VCaP (cell line): ENCODE measurements at regions not wholly inside any gene's neighbourhood (a gene's known extent, or its start where the extent isn't known, plus 50 kb on each side); places are given as distances from the start of the nearest gene placed in this dataset.

ENCODE experiments used
- H3K27ac ChIP-seq: fragments of 450-650 bp; 2 replicates; pipeline ENCODE4 v1.5.1; 2017
- TF ChIP-seq, protein P1 (sequence below): fragments of 450-650 bp; conservative IDR thresholded peaks from 2 replicates; pipeline ENCODE4 v1.5.1; 2017; ENCODE audit warnings: mild to moderate bottlenecking, moderate library complexity

DNA sequence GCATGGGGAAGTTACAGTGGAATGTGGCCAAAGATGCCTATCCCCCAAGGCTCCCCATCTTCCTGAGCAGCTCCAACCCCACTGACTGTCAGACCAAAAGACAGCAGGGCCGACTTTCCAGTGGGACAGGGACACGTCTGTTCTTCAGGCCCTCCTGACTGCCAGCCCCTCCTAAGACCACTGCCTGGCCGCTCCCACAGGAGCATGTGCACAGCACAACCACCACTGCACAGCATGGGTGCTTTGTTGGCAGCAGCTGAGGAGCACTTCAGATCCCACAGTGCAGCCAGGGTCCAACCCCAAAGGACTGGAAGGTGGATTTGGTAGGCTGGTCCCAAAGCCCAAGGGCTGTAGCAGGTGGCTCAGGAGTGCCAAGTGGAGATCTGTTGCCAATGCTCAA, 648.3 kb upstream of the BRINP3 start:
- TF ChIP-seq, protein P1, sequence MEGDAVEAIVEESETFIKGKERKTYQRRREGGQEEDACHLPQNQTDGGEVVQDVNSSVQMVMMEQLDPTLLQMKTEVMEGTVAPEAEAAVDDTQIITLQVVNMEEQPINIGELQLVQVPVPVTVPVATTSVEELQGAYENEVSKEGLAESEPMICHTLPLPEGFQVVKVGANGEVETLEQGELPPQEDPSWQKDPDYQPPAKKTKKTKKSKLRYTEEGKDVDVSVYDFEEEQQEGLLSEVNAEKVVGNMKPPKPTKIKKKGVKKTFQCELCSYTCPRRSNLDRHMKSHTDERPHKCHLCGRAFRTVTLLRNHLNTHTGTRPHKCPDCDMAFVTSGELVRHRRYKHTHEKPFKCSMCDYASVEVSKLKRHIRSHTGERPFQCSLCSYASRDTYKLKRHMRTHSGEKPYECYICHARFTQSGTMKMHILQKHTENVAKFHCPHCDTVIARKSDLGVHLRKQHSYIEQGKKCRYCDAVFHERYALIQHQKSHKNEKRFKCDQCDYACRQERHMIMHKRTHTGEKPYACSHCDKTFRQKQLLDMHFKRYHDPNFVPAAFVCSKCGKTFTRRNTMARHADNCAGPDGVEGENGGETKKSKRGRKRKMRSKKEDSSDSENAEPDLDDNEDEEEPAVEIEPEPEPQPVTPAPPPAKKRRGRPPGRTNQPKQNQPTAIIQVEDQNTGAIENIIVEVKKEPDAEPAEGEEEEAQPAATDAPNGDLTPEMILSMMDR = no peak
- no peak overlapping the region for H3K27ac ChIP-seq

DNA sequence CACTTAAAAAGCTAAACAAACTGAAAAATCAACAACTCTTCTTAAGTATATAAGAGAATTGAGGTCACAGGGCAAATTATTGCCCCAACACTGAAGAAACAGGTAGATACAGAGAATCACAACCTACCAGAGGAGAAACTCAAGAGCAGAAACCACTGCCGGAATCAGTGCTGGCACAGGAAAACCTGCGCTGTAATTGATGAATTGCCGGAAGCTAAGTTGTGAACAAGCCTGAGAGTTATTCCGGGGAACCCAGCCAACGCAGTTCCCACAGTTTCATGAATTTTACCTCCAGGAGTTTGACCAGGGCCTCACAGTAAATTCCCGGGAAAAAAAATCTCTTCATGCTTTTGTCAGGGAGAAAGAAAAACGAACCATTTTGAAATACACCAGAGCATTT, 657.1 kb upstream of the BRINP3 start:
- H3K27ac ChIP-seq = no peak overlapping the region
- TF ChIP-seq, protein P1 = no peak

DNA sequence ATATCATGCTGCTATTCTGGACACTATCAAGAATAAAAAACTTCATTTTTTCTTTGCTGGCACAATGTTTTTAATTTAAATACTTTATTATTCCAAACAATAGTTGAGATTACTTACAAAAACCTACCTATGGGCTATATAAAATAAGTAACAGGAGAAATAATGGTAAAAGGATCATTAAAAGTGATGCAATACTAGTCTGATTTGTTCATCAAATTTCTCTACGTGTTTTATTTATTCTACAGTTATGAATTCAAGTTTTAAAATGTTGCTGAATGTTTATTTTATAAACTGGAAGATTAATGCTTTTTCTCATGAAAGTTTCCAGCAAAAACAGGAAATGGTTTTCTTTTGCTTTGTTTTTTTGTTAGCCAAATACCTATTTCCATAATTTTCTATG, 662.4 kb upstream of the BRINP3 start:
- no peak overlapping the region for H3K27ac ChIP-seq
- TF ChIP-seq, protein P1 = no peak

DNA sequence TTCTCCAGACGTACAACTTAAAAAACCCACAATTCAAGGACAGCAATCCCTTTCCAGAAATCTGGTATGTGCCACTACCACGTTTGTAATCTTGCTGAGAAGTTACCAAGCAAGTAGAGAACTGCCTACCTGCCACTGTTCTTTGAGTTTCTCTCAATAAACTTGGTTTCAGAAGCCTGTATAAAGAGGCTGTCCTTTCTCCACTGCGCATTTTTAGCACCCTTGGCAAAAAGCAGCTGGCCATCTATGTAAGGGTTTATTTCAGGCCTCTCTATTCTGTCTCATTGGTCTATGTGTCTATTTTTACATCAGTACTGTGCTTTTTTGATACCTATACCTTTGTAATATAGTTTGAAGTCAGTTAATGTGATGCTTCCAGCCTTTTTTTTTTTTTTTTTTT, 665.1 kb upstream of the BRINP3 start:
- TF ChIP-seq, protein P1 = no peak
- H3K27ac ChIP-seq = no peak overlapping the region

DNA sequence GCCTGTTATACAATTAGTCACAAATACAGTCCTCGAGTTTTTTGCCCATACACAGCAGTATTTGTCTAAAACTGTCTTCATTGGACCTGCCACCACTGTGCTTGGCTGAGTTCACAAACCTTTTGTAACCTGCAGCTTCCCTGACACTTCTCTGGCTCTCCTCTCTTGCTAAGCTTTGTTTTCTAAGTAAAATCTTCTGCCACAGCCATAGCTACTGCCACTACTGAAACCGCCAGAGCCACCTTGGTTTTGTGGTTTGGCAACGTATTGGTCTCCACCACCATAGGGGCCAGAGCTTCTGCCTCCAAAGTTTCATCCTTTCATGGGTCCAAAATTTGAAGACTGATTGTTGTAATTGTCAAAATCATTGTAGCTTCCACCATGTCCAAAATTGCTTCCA, 668.2 kb upstream of the BRINP3 start:
- TF ChIP-seq, protein P1 = no peak
- no peak overlapping the region for H3K27ac ChIP-seq

DNA sequence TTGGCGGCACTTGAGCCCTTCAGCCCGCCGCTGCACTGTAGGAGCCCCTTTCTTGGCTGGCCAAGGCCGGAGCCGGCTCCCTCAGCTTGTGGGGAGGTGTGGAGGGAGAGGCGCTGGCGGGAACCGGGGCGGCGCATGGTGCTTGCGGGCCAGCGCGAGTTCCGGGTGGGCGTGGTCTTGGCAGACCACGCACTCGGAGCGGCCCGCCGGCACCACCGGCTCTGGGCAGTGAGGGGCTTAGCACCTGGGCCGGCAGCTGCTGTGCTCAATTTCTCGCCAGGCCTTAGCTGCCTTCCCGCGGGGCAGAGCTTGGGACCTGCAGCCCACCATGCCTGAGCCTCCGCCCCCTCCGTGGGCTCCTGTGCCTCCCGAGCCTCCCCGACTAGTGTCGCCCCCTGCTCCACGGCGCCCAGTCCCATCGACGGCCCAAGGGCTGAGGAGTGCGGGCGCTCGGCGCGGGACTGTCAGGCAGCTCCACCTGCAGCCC, 673.7 kb upstream of the BRINP3 start:
- H3K27ac ChIP-seq = no peak overlapping the region
- TF ChIP-seq, protein P1 = no peak

DNA sequence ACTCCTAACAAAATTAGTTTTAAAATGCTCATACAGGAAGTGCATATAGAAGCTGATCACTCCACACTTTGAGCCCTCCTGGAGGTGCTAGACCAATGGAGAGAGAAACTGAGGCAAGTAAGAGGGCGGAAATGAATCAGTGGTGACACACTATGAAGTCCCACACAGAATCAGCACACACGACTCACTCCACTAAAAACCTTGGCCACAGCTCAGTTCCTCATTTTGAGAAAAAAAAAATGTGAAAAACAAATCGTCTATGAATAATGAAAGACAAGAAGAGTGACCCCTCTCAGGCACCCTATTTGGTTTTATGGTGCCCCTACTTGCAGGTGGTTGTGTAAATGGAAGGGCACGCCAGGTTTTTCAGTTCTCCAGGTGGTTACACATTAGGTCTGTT, 675.1 kb upstream of the BRINP3 start:
- TF ChIP-seq, protein P1 = no peak

DNA sequence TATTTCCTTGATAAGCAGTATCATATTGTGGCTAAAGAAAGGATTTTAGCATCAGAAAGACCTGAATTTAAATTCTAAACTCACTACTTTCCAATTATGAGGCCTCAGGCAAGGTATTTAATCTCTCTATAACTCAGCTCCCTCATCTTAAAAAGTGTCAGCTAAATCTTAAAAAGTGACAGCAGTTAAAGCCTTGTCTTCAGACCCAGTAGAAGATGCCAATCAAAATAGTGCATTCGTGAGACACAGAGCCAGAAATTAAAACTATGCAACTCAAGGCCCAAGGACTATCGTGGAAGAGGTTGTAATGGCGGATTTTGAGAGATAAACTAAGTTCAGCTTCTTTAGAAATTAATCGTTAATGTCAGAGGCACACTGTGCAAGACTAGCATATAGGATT, 677.5 kb upstream of the BRINP3 start:
- TF ChIP-seq, protein P1 = no peak
- no peak overlapping the region for H3K27ac ChIP-seq

More for the DNA sequence above, 675.1 kb upstream of the BRINP3 start:
- H3K27ac ChIP-seq = no peak overlapping the region
